Mesothelial cell of epicardium (in vitro differentiated cells): ENCODE measurements at regions not wholly inside any gene's neighbourhood (a gene's known extent, or its start where the extent isn't known, plus 50 kb on each side); places are given as distances from the start of the nearest gene placed in this dataset.

Experiments used
- DNase-seq, 2 experiments: peaks; one replicate each; pipeline ENCODE4 v3.0.0; 2021; ENCODE audit warnings: low spot score in 2 of 2; ENCODE audit not compliant: unreplicated experiment in 2 of 2
- H3K27ac Mint-ChIP-seq: 2 replicates; pipeline ENCODE4 v1.8.0; 2021; ENCODE audit warnings: mixed read lengths
- H3K27me3 Mint-ChIP-seq: 2 replicates; pipeline ENCODE4 v1.8.0; 2021; ENCODE audit warnings: low read depth, mixed read lengths
- H3K36me3 Mint-ChIP-seq: 2 replicates; pipeline ENCODE4 v1.8.0; 2021; ENCODE audit warnings: mixed read lengths
- H3K4me1 Mint-ChIP-seq: 2 replicates; pipeline ENCODE4 v1.8.0; 2021; ENCODE audit warnings: mixed read lengths
- H3K4me3 Mint-ChIP-seq: 2 replicates; pipeline ENCODE4 v1.8.0; 2021; ENCODE audit warnings: mild to moderate bottlenecking, moderate library complexity, mixed read lengths
- H3K9me3 Mint-ChIP-seq: 2 replicates; pipeline ENCODE4 v1.8.0; 2021; ENCODE audit warnings: mixed read lengths
- CTCF ChIP-seq: fragments of 200-600 bp; sonication (generic); IDR thresholded peaks from one replicate; pipeline ENCODE4 v1.5.0; 2021; ENCODE audit warnings: antibody characterized with exemption; ENCODE audit not compliant: unreplicated experiment

DNA sequence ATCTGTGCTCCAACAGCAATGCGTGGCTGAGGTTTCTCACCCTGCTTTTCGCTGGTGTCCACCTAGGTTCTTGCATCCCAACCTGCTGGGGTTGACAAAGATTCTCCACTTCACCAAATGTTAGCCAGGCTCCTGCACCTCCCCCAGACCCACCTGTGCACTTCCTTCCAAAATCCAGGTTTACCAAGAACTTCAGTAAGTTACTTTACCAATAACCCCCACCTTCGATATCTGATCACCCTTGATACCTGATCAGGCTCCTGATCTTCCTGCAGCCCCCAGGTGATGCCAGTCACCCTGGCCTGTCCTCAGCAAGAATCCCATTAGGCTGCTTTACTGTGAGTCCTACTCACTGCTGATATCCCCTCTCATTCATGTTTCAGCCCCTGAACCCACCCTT, 1203.4 kb downstream of the TBC1D22A start:
- Mint-ChIP-seq H3K36me3 (no peaks in the 10 kb centered on the region), H3K4me1 (no peaks in the 10 kb centered on the region), H3K4me3 (no peak overlapping the region), H3K27me3 (no peaks in the 10 kb centered on the region), H3K27ac (no peak overlapping the region), H3K9me3 (peaks cover 66% of the 10 kb centered on the region)
- TF ChIP-seq CTCF, result no peak
- DNase-seq, result no peak

DNA sequence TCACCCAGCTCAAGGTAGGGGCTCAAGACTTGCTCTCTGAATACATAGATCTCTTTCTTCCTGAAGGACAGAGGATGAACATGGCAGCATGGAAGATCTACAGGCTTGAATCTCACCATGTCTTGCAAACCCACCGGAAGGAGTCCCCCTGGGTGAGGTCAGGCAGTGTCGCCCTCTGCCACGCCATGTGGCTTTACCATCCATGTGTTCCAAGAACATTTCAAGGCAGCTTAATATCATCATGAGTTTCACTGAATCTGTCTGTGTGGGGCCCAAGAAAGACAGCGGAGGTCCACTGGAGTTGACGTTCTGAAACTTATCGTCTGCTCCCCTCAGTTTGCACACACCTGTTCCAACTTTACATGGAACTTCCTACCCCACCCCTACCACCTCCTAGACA, 1202.6 kb downstream of the TBC1D22A start:
- Mint-ChIP-seq H3K4me3 (no peak overlapping the region), H3K27ac (no peak overlapping the region), H3K27me3 (no peaks in the 10 kb centered on the region), H3K4me1 (no peaks in the 10 kb centered on the region), H3K9me3 (peaks cover 73% of the 10 kb centered on the region), H3K36me3 (no peaks in the 10 kb centered on the region)
- no peak for DNase-seq
- no peak for TF ChIP-seq CTCF

DNA sequence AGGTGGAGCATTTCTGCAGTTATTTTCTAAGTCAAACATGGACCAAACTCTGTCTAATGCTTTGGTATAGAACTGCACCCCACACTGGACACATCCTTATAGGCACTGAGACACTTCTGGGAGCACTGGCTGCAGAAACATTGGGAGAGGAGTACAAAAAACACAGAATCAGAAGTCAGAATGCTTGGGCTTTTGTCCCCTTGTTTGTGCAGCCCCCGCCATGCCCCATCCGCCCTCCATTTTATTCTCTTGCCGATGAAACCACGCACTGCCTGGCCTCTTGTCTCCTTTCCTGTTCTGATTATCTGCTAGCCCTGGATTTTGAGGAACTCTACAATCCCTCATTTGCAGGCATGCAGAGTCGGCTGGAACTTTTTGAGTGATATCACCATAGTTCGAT, 1201.2 kb downstream of the TBC1D22A start:
- H3K27me3 Mint-ChIP-seq, result no peaks in the 10 kb centered on the region
- H3K27ac Mint-ChIP-seq, result no peak overlapping the region
- H3K36me3 Mint-ChIP-seq, result no peaks in the 10 kb centered on the region
- no peak for DNase-seq
- no peaks in the 10 kb centered on the region for H3K4me1 Mint-ChIP-seq
- no peak overlapping the region for H3K4me3 Mint-ChIP-seq
- no peak for TF ChIP-seq CTCF
- peaks cover 70% of the 10 kb centered on the region for H3K9me3 Mint-ChIP-seq

DNA sequence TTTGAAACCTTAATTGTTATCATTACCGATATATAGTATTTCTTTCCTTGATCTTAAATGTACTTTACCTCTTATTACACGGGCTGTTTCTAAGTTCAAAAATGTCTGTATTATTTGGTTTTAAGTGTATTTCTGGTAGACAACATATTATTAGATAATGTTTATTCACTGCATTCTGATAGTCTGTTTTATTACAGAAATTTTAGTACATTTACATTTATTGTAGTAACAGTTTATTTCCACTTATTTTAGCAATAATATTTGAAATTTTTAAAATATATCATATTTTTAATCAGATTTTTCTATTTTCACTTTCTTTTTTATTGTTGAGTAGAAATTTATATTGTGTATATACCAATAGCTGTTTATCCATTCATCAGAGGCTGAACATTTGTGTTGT, 1195.2 kb downstream of the TBC1D22A start:
- no peaks in the 10 kb centered on the region for H3K36me3 Mint-ChIP-seq
- H3K27ac Mint-ChIP-seq, result no peak overlapping the region
- no peaks in the 10 kb centered on the region for H3K4me1 Mint-ChIP-seq
- no peak for TF ChIP-seq CTCF
- no peak overlapping the region for H3K4me3 Mint-ChIP-seq
- no peak for DNase-seq
- H3K27me3 Mint-ChIP-seq, result no peaks in the 10 kb centered on the region
- peaks cover 62% of the 10 kb centered on the region for H3K9me3 Mint-ChIP-seq

- Mint-ChIP-seq H3K9me3 (peaks cover 73% of the 10 kb centered on the region), H3K4me1 (no peaks in the 10 kb centered on the region), H3K27me3 (no peaks in the 10 kb centered on the region), H3K27ac (no peak overlapping the region), H3K4me3 (no peak overlapping the region), H3K36me3 (no peaks in the 10 kb centered on the region)
- no peak for DNase-seq
- TF ChIP-seq CTCF, result no peak
Observed at GRCh38 chr22:47954107-47954506, 1191.7 kb downstream of the TBC1D22A start.

- Mint-ChIP-seq H3K4me1 (no peaks in the 10 kb centered on the region), H3K4me3 (no peak overlapping the region), H3K9me3 (peaks cover 69% of the 10 kb centered on the region), H3K27me3 (no peaks in the 10 kb centered on the region), H3K36me3 (peaks cover 2% of the 10 kb centered on the region), H3K27ac (no peak overlapping the region)
- no peak for DNase-seq
- TF ChIP-seq CTCF, result no peak
Observed at GRCh38 chr22:47944941-47945340, 1182.5 kb downstream of the TBC1D22A start.
